ENCODE measurements at regions not wholly inside any gene's neighbourhood (a gene's known extent, or its start where the extent isn't known, plus 50 kb on each side); places are given as distances from the start of the nearest gene placed in this dataset.
A peak's percentile ranks its signal among the peaks of the same experiment; 100 is the strongest.
"Not testable (repeated sequence)": the region's sequence is repeated elsewhere in the genome, so short reads cannot be mapped to it uniquely, and the experiment has no call there.

GRCh38 chr21:15212206-15212605 is 147.4 kb upstream of the NRIP1 start:
- TF ChIP-seq CTCF (conservative IDR thresholded peaks at IDR 0.05; ENCODE audit: low read depth, low read length) = no peak
- DNase-seq (ENCODE audit: low read depth) = no peak
- no peak overlapping the region for H3K4me3 ChIP-seq (ENCODE audit: low read length)

GRCh38 chr21:15218476-15218875 is 153.7 kb upstream of the NRIP1 start:
- DNase-seq (ENCODE audit: low read depth); H3K4me3 ChIP-seq (ENCODE audit: low read length): not testable (repeated sequence)

- TF ChIP-seq CTCF (conservative IDR thresholded peaks at IDR 0.05; ENCODE audit: low read depth, low read length) = no peak
- no peak overlapping the region for H3K4me3 ChIP-seq (ENCODE audit: low read length)
- DNase-seq (ENCODE audit: low read depth) = no peak
Observed at GRCh38 chr21:15219039-15219438, 154.2 kb upstream of the NRIP1 start.

GRCh38 chr21:15219894-15220293 is 155.1 kb upstream of the NRIP1 start:
- no peak for DNase-seq (ENCODE audit: low read depth)
- no peak overlapping the region for H3K4me3 ChIP-seq (ENCODE audit: low read length)
- no peak for TF ChIP-seq CTCF (conservative IDR thresholded peaks at IDR 0.05; ENCODE audit: low read depth, low read length)

GRCh38 chr21:15221799-15222386 is 157.1 kb upstream of the NRIP1 start:
- DNase-seq (ENCODE audit: low read depth) = peak; percentile 37
- H3K4me3 ChIP-seq (ENCODE audit: low read length) = no peak overlapping the region
- no peak for TF ChIP-seq CTCF (conservative IDR thresholded peaks at IDR 0.05; ENCODE audit: low read depth, low read length)

- TF ChIP-seq CTCF (conservative IDR thresholded peaks at IDR 0.05; ENCODE audit: low read depth, low read length) = no peak
- H3K4me3 ChIP-seq (ENCODE audit: low read length) = no peak overlapping the region
- no peak for DNase-seq (ENCODE audit: low read depth)
Observed at GRCh38 chr21:15222707-15223106, 157.9 kb upstream of the NRIP1 start.

- DNase-seq (ENCODE audit: low read depth) = peak; percentile 75
- no peak for TF ChIP-seq CTCF (conservative IDR thresholded peaks at IDR 0.05; ENCODE audit: low read depth, low read length)
- no peak overlapping the region for H3K4me3 ChIP-seq (ENCODE audit: low read length)
Observed at GRCh38 chr21:15224346-15225086, 159.7 kb upstream of the NRIP1 start.

Measured in retinal pigment epithelial cell (primary cell).